Thyroid gland (tissue), 4 donors: ENCODE measurements at regions not wholly inside any gene's neighbourhood (a gene's known extent, or its start where the extent isn't known, plus 50 kb on each side); places are given as distances from the start of the nearest gene placed in this dataset.

Source experiments
- DNase-seq, 2 donors: peaks; one replicate each; pipeline ENCODE4 v3.0.0-alpha.2; 2019
- H3K27ac ChIP-seq, 3 donors: fragments of 200-600 bp; sonication (generic); 1 replicate in 2 of 3; 2 replicates in 1 of 3; pipeline ENCODE4 v1.5.1; 2016 to 2019; ENCODE audit warnings: mild to moderate bottlenecking in 1 of 3, moderate library complexity in 1 of 3
- H3K27me3 ChIP-seq: fragments of 200-600 bp; sonication (generic); one replicate; pipeline ENCODE4 v1.5.1; 2019
- H3K36me3 ChIP-seq, 2 donors: fragments of 200-600 bp; sonication (generic); one replicate each; pipeline ENCODE4 v1.5.1; 2016 to 2019
- H3K4me1 ChIP-seq, 2 donors: fragments of 200-600 bp; sonication (generic); one replicate each; pipeline ENCODE4 v1.5.1; 2017 to 2019
- H3K4me3 ChIP-seq, 3 donors: fragments of 200-600 bp; sonication (generic); replicated peaks in 1 of 3; 1 replicate in 2 of 3; 2 replicates in 1 of 3; pipeline ENCODE4 v1.5.1; 2016; ENCODE audit warnings: mild to moderate bottlenecking in 1 of 3
- H3K9me3 ChIP-seq: fragments of 200-600 bp; sonication (generic); one replicate; pipeline ENCODE4 v1.5.1; 2017
- CTCF ChIP-seq, 6 experiments: fragments of 200-600 bp in 3 of 6; fragments of 450-650 bp in 3 of 6; sonication (generic) in 3 of 6; IDR thresholded peaks; one replicate each; pipeline ENCODE4 v1.5.1; 2016 to 2019; ENCODE audit warnings: antibody characterized with exemption in 6 of 6, mild to moderate bottlenecking in 2 of 6, inconsistent platforms in 1 of 6, moderate library complexity in 1 of 6
- POLR2A ChIP-seq, 2 donors: fragments of 450-650 bp; IDR thresholded peaks; one replicate each; pipeline ENCODE4 v1.6.1; 2017; ENCODE audit warnings: antibody characterized with exemption in 2 of 2, mild to moderate bottlenecking in 2 of 2, moderate library complexity in 1 of 2
- WGBS, 2 donors: methylation state at CpG; one replicate each; pipeline ENCODE4 v1.1.5; 2017; 5-methylcytosine and 5-hydroxymethylcytosine counted together
- intact Hi-C: fragments of 100-400 bp; cut with DNase I; formaldehyde crosslinking; loops from one replicate; pipeline ENCODE4 v1.15.1; 2023

- no peak for DNase-seq
- 77 to 85% methylated on average over 3 of the region's 3 CpGs for WGBS, 2 donors
- Histone ChIP-seq H3K9me3 (no peaks in the 10 kb centered on the region), H3K27me3 (no peaks in the 10 kb centered on the region), H3K4me3 (no peak overlapping the region), H3K36me3 (no peaks in the 10 kb centered on the region), H3K4me1 (no peaks in the 10 kb centered on the region), H3K27ac (no peak overlapping the region)
- TF ChIP-seq POLR2A (IDR thresholded peaks at IDR 0.05) (no peak), CTCF (IDR thresholded peaks at IDR 0.05) (no peak)
- intact Hi-C loops = no loop called here
Observed at GRCh38 chr3:76129441-76129840, 344.1 kb upstream of the ZNF717 start.

GRCh38 chr3:76131396-76132153 lies 346.2 kb upstream of the ZNF717 start:
- Histone ChIP-seq H3K4me3 (no peak overlapping the region), H3K36me3 (no peaks in the 10 kb centered on the region), H3K27ac (no peak overlapping the region), H3K27me3 (no peaks in the 10 kb centered on the region), H3K9me3 (no peaks in the 10 kb centered on the region), H3K4me1 (no peaks in the 10 kb centered on the region)
- WGBS, 2 donors = 79 to 81% methylated on average over 7 of the region's 7 CpGs
- TF ChIP-seq CTCF (IDR thresholded peaks at IDR 0.05) = no peak
- no peak for TF ChIP-seq POLR2A (IDR thresholded peaks at IDR 0.05)
- intact Hi-C loops = no loop called here
- no peak for DNase-seq

GRCh38 chr3:76132154-76132470 lies 346.8 kb upstream of the ZNF717 start:
- no peak overlapping the region for H3K4me3 ChIP-seq
- no peak for TF ChIP-seq POLR2A (IDR thresholded peaks at IDR 0.05)
- no peak for TF ChIP-seq CTCF (IDR thresholded peaks at IDR 0.05)
- no peaks in the 10 kb centered on the region for H3K36me3 ChIP-seq
- H3K27ac ChIP-seq = no peak overlapping the region
- DNase-seq = no peak
- 55 to 64% methylated on average over 3 of the region's 3 CpGs for WGBS, 2 donors
- H3K9me3 ChIP-seq = no peaks in the 10 kb centered on the region
- H3K27me3 ChIP-seq = no peaks in the 10 kb centered on the region
- intact Hi-C loops = no loop called here
- no peaks in the 10 kb centered on the region for H3K4me1 ChIP-seq

- intact Hi-C loops = no loop called here
- Histone ChIP-seq H3K36me3 (no peaks in the 10 kb centered on the region), H3K9me3 (no peaks in the 10 kb centered on the region), H3K4me3 (no peak overlapping the region), H3K4me1 (no peaks in the 10 kb centered on the region), H3K27me3 (no peaks in the 10 kb centered on the region), H3K27ac (no peak overlapping the region)
- TF ChIP-seq POLR2A (IDR thresholded peaks at IDR 0.05) (no peak), CTCF (IDR thresholded peaks at IDR 0.05) (no peak)
- DNase-seq = no peak
- 82 to 87% methylated on average over 6 of the region's 6 CpGs for WGBS, 2 donors
Observed at GRCh38 chr3:76134166-76134565, 348.8 kb upstream of the ZNF717 start.

- Histone ChIP-seq H3K36me3 (no peaks in the 10 kb centered on the region), H3K27me3 (no peaks in the 10 kb centered on the region), H3K4me1 (no peaks in the 10 kb centered on the region), H3K9me3 (no peaks in the 10 kb centered on the region), H3K4me3 (no peak overlapping the region), H3K27ac (no peak overlapping the region)
- intact Hi-C loops = no loop called here
- TF ChIP-seq POLR2A (IDR thresholded peaks at IDR 0.05) (no peak), CTCF (IDR thresholded peaks at IDR 0.05) (no peak)
- no peak for DNase-seq
- 46 to 51% methylated on average over 2 of the region's 2 CpGs for WGBS, 2 donors
Observed at GRCh38 chr3:76138921-76139320, 353.6 kb upstream of the ZNF717 start.
